ENCODE measurements at regions not wholly inside any gene's neighbourhood (a gene's known extent, or its start where the extent isn't known, plus 50 kb on each side); places are given as distances from the start of the nearest gene placed in this dataset.

- TF ChIP-seq, protein P1, sequence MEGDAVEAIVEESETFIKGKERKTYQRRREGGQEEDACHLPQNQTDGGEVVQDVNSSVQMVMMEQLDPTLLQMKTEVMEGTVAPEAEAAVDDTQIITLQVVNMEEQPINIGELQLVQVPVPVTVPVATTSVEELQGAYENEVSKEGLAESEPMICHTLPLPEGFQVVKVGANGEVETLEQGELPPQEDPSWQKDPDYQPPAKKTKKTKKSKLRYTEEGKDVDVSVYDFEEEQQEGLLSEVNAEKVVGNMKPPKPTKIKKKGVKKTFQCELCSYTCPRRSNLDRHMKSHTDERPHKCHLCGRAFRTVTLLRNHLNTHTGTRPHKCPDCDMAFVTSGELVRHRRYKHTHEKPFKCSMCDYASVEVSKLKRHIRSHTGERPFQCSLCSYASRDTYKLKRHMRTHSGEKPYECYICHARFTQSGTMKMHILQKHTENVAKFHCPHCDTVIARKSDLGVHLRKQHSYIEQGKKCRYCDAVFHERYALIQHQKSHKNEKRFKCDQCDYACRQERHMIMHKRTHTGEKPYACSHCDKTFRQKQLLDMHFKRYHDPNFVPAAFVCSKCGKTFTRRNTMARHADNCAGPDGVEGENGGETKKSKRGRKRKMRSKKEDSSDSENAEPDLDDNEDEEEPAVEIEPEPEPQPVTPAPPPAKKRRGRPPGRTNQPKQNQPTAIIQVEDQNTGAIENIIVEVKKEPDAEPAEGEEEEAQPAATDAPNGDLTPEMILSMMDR (IDR thresholded peaks at IDR 0.05; ENCODE audit: low read depth, low read length) = no peak
- no peak for TF ChIP-seq EZH2phosphoT487 (IDR thresholded peaks at IDR 0.05; ENCODE audit: low read depth)
Observed at GRCh38 chr18:49662506-49662905, 100.6 kb downstream of the LIPG start.
